Nephron (organoid): ENCODE measurements at regions not wholly inside any gene's neighbourhood (a gene's known extent, or its start where the extent isn't known, plus 50 kb on each side); places are given as distances from the start of the nearest gene placed in this dataset.
A peak's percentile ranks its signal among the peaks of the same experiment; 100 is the strongest.

ENCODE experiments used
- H3K27ac Mint-ChIP-seq, 3 experiments: 2 replicates each; pipeline ENCODE4 v1.8.0; 2020; ENCODE audit warnings: mixed read lengths in 3 of 3, mild to moderate bottlenecking in 2 of 3, moderate library complexity in 1 of 3
- H3K27me3 Mint-ChIP-seq: 2 replicates; pipeline ENCODE4 v1.8.0; 2021; ENCODE audit warnings: low read depth, mild to moderate bottlenecking, moderate library complexity, mixed read lengths
- H3K36me3 Mint-ChIP-seq: 2 replicates; pipeline ENCODE4 v1.8.0; 2020; ENCODE audit warnings: low read depth, mixed read lengths
- H3K4me1 Mint-ChIP-seq: 2 replicates; pipeline ENCODE4 v1.8.0; 2020; ENCODE audit warnings: mixed read lengths
- H3K4me3 Mint-ChIP-seq, 3 experiments: 2 replicates each; pipeline ENCODE4 v1.8.0; 2020; ENCODE audit warnings: mild to moderate bottlenecking in 3 of 3, mixed read lengths in 3 of 3, moderate library complexity in 2 of 3
- H3K9me3 Mint-ChIP-seq: 2 replicates; pipeline ENCODE4 v1.8.0; 2020; ENCODE audit warnings: mixed read lengths
- CTCF ChIP-seq, 3 experiments: fragments of 200-600 bp; sonication (generic); IDR thresholded peaks; one replicate each; pipeline ENCODE4 v1.5.0; 2021; ENCODE audit warnings: antibody characterized with exemption in 3 of 3; ENCODE audit not compliant: unreplicated experiment in 3 of 3

DNA sequence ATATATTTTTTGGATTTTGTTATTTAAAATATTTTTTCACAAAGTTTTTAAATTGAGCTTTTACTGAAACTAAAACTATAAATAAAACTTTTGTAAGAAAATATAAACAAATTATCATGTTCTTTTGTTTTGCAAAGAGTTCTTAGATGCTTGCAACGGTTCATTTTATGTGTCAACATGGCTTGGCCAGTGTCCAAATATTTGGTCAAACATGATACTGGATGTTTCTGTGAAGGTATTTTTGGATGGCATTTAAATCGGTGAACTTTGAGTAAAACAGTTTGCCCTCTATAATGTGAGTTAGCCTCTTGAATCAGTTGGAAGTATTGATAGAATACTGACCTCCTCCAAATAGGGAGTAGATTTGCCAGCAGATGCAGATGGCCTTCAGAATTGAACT lies 612.6 kb upstream of the NECTIN3 start:
- Mint-ChIP-seq H3K27ac (no peak overlapping the region), H3K9me3 (peaks cover 15% of the 10 kb centered on the region), H3K4me3 (no peak overlapping the region), H3K27me3 (no peaks in the 10 kb centered on the region), H3K4me1 (peaks cover 3% of the 10 kb centered on the region), H3K36me3 (no peaks in the 10 kb centered on the region)
- TF ChIP-seq CTCF (IDR thresholded peaks at IDR 0.05; ENCODE audit: unreplicated experiment in 3 of 3): no peak

- H3K9me3 Mint-ChIP-seq: no peaks in the 10 kb centered on the region
- no peaks in the 10 kb centered on the region for H3K36me3 Mint-ChIP-seq
- TF ChIP-seq CTCF (IDR thresholded peaks at IDR 0.05; ENCODE audit: unreplicated experiment in 3 of 3): no peak
- H3K4me1 Mint-ChIP-seq: no peaks in the 10 kb centered on the region
- no peak overlapping the region for H3K27ac Mint-ChIP-seq
- H3K4me3 Mint-ChIP-seq: no peak overlapping the region
- peaks cover 5% of the 10 kb centered on the region for H3K27me3 Mint-ChIP-seq
Measured at GRCh38 chr3:110470310-110470709, 601.3 kb upstream of the NECTIN3 start.

- Mint-ChIP-seq H3K36me3 (no peaks in the 10 kb centered on the region), H3K4me1 (no peaks in the 10 kb centered on the region), H3K9me3 (no peaks in the 10 kb centered on the region), H3K27ac (no peak overlapping the region), H3K27me3 (peaks cover 5% of the 10 kb centered on the region), H3K4me3 (no peak overlapping the region)
- no peak for TF ChIP-seq CTCF (IDR thresholded peaks at IDR 0.05; ENCODE audit: unreplicated experiment in 3 of 3)
Measured at GRCh38 chr3:110473405-110473804, 598.2 kb upstream of the NECTIN3 start.

GRCh38 chr3:110474397-110474796 lies 597.2 kb upstream of the NECTIN3 start:
- Mint-ChIP-seq H3K27ac (no peak overlapping the region), H3K27me3 (peaks cover 5% of the 10 kb centered on the region), H3K9me3 (no peaks in the 10 kb centered on the region), H3K36me3 (no peaks in the 10 kb centered on the region), H3K4me3 (no peak overlapping the region), H3K4me1 (peaks cover 1% of the 10 kb centered on the region)
- no peak for TF ChIP-seq CTCF (IDR thresholded peaks at IDR 0.05; ENCODE audit: unreplicated experiment in 3 of 3)

DNA sequence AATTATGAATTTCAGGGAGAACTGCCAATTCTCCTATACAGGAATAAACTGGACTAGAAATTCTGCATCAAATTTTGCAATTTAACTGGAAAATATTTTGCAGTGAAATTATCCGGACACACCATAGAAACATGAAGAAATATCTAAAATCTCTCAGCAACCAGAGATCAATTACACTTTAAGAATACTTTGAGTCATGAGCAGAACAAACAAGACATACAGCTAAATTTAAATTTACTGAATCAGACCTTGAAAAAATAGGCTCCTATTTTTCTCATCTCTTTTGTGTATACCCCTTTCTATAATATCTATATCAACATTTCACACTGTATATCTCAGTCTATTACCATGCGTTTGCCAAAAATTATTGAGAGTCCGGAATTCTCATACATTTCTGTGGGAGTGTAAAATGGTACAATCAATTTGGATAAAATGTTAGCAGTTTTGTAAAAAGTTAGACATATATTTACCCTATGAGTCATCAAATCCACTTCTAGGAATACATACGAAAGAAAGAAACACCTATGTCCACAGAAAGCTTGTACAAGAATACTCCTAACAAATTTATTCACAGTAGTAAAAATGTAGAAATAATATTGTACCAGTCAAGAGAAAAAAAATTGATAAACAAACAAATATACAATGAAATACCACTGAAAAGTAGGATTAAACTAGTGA lies 593.1 kb upstream of the NECTIN3 start:
- Mint-ChIP-seq H3K36me3 (no peaks in the 10 kb centered on the region), H3K9me3 (peaks cover 22% of the 10 kb centered on the region), H3K4me1 (peaks cover 14% of the 10 kb centered on the region), H3K27ac (no peak overlapping the region), H3K27me3 (no peaks in the 10 kb centered on the region), H3K4me3 (no peak overlapping the region)
- no peak for TF ChIP-seq CTCF (IDR thresholded peaks at IDR 0.05; ENCODE audit: unreplicated experiment in 3 of 3)

- Mint-ChIP-seq H3K4me3 (no peak overlapping the region), H3K9me3 (peaks cover 25% of the 10 kb centered on the region)
Measured at GRCh38 chr3:110479731-110480130, 591.9 kb upstream of the NECTIN3 start.

More at GRCh38 chr3:110479731-110480130, 591.9 kb upstream of the NECTIN3 start:
- Mint-ChIP-seq H3K27me3 (no peaks in the 10 kb centered on the region), H3K4me1 (peaks cover 14% of the 10 kb centered on the region), H3K27ac (peak overlapping the region in 2 of 3 experiments; percentile 8 to 21), H3K36me3 (no peaks in the 10 kb centered on the region)
- TF ChIP-seq CTCF (IDR thresholded peaks at IDR 0.05; ENCODE audit: unreplicated experiment in 3 of 3): no peak
